ENCODE measurements at regions not wholly inside any gene's neighbourhood (a gene's known extent, or its start where the extent isn't known, plus 50 kb on each side); places are given as distances from the start of the nearest gene placed in this dataset.

DNA sequence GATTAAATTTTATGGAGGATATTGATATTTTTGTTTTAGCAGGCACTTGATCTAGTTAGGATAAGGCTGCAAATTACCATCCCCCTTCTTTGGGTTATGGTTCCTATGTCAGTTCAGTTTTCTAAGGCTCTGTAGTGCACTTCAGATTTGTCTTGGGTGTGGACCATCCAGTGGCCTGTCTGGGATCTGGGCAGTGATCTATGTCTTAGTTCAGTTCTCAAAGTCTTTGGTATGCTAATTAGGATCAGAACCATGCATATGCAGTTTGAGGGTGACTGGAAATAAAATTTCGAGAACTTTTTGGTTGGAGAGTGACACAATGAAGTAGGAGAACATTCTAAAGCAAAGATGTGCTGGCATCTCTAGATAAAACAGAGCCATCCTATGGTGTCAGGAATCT is 388.2 kb downstream of the MID1IP1 start:
- no peak for DNase-seq

DNA sequence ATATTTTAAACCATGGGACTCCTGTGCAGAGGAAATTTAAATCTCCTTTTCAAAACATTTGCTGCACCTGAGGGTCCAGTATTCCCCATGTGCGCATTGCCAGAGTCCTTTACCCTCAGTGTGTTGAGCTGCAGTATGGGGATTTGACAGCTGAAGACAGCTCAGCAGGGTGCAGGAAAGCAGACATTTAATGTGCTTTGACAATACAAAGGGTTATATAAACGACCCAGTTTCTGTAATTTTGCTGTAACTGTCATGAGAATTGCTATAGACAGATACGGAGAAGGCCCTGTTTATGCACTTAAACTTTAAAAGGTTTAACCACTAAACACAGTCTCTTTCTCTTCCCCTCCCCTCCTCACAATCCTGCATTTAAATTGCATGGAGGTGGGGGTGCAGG is 393.4 kb downstream of the MID1IP1 start:
- DNase-seq: no peak

DNA sequence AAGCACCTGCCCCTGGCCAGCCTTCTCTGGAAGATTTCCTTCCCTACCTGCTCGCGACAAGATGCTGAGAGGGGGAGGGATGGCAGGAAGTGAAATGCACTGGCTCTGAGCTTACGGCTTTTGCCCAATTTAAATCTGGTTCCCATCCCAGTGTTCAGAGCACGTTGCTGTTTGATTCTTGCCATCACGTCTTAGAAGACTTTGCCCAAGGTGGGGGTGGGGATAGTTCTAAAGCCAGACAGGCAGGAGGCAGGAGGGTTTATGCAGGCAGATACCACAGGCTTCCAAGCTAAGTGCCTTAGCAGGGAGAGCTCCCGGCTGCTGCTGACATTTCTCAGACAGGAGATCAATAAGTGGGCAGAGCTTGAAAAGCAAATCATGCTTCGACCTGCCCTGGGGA is 393.9 kb downstream of the MID1IP1 start:
- DNase-seq: no peak

DNA sequence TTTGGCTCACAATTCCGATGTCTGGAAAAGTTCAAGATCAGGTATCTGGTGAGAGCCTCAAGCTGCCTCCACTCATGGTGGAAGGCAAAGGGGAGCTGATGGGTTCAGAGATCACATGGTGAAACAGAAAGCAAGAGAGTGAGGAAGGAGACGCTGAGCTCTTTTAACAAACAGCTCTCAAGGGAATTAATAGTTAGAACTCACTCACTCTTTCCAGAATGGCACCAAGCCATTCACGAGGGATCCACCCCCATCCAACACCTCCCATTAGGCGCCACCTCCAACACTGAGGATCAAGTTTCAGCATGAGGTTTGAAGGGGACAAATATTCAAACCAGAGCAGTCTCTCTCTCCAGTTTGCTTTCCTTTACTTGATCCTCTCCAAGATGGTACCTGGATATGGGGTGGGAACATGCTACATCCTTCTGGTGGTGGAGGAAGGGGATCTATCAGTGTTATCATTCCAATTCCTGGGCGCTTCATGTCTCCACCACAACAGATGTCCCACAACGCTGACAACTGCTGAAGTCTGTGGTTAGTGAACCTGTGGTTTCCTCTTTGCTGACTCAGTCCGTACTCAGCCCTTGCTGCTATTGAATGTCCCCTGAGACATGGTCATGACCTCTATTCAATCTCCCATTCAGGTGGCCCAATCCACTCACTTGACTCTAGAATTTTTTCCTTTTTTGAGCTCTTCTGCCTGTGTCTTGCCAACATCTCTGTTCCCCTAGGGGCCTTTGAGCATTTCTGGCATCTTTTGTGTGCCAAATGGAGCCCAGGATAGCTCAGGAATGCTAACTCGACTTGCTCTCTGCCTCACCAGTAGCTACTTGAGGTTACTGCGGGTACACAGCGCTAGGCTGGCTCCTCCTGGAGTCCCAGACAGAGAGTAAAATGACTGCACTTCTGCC is 395.2 kb downstream of the MID1IP1 start:
- peak; percentile 26 for DNase-seq

DNA sequence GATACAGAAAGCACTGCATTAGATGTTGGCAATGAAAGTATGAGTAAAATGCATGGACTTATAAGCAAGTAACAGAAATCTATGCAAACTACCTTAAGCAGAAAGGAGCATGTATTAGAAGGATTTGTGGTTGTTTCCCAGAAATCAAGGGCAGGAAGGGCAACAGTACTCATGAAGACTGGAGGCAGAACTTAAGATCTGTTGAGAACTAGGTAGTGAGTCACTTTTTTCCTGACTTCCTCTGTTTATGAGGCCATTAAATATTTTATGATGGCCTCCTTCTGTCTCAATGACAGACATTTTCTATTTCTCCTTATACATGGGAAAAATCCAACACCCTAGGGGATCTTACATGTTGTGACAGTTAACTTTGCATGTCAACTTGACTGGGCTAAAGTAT is 398.2 kb downstream of the MID1IP1 start:
- DNase-seq: no peak

DNA sequence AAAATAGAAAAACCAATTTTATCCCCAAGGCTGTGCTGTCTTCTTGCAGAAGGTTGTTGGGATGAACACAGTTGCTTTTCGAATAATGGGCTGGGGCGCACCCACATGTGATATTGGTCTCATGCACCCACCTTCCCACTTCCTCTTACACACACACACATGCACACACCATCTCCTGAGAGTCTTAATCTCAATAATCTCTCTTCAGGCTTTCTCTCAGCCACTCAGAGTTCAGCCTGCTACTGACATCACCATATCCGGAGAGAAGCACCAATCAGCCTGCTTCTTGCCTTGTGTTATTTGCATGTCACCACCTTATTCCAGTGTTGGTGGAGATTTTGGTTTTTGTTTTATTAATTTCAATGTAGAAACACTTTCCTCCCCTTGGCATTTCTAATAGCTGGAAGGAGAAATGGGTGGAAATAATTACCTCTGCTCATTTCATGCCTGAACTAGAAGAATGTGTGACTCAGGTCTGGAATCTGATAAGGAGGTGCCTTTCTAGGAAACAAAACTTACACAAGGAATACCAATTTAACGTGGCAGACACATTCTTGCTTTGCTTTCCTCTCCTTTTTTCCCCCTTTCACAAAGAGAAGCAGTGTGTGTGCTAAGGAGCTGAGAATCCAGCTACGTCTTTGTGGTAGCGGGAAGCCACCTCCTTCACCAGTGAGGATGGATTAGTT is 400.2 kb downstream of the MID1IP1 start:
- DNase-seq: no peak

DNA sequence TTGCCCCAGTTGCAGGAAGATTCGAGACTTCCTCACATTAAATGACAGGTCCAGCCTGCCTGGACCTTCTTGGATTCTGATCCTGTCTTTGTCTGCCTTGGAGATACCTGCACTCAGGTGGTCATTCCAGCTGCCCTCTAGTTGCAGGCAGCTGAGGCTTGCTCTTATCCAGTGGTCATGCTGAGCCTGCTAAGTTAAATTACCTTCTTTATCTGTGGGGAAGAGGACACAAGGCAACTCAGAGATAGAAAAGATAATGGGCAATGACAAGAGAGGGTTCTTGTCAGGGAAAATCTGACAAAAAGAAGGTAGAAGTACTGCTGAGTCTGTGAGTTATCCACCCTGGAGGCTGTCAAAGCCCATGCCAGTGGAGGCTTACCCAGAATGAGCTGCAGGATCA is 401.4 kb downstream of the MID1IP1 start:
- DNase-seq: no peak

DNA sequence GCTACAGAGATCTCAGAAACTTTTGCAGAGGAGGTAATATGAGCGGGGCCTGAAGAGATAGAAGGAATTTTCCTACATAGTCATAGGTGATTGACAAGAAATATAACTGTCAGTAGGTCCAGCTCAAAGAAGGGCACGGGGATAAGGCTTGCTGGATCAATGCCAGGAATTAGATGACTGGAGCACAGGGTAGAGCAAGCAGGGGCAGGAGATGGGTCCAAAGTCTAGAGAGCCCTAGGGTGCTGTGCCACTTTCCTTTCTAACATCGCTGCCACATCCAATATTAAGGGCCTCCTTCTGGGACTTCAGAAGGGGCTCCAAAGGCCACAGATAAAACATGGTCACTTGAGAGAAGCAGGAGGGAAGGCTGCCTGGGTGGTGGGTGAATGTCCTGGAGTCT is 402.2 kb downstream of the MID1IP1 start:
- DNase-seq: no peak

DNA sequence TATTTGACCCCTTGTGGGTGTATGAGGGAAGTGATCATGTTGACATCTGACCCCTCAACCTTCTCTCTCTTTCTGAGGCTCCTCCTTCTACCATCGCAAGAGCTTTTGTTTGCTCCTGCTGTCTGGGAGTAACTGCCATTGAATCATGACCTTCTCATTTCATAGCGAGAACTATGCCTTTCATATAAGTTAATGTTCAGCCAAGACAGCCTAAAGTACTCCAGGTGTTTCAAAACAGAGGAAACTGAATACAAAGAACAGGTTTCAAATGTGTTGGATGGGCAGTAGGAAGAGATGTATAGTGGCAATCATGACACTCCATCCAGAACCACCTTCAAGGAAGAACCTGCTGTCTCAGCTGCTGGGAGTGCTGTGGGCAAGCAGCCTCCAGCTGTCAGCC is 403.1 kb downstream of the MID1IP1 start:
- DNase-seq: no peak

DNA sequence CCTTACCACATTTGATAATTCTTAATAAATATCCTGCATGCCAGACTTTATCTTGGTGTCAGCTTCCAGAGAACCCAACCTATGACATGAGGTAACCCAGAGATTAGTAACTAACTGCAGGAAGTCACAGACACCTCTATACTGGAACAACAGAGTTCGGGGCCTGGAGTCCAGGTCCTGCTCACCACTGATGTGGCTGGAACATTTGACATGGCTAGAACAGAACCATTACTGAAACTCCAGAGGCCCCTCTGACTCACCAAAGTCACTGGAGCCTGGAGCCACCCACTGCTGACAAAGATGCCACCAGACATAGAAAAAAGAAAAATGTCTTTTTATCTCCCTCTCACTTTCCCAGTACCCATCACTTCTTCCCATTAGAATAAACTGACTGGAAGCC is 403.7 kb downstream of the MID1IP1 start:
- DNase-seq: no peak

DNA sequence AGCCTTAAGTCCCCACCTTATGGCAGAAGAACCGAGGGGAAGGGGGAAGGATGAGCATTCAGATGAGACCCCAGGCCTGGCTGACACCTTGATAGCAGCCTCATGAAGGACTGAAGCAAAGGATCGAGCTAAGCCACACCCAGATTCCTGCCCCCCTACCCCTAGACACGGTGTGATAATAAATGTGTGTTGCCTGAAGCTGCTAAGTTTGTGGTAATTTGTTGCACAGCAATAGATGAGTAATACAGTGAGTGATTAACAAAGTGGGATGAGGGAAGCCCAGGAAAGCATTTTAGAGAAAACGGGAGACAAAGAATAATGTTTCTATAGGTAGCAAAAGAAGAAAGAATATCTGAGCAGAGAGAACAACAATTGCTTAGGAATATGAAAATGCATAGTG is 404.2 kb downstream of the MID1IP1 start:
- DNase-seq: no peak

DNA sequence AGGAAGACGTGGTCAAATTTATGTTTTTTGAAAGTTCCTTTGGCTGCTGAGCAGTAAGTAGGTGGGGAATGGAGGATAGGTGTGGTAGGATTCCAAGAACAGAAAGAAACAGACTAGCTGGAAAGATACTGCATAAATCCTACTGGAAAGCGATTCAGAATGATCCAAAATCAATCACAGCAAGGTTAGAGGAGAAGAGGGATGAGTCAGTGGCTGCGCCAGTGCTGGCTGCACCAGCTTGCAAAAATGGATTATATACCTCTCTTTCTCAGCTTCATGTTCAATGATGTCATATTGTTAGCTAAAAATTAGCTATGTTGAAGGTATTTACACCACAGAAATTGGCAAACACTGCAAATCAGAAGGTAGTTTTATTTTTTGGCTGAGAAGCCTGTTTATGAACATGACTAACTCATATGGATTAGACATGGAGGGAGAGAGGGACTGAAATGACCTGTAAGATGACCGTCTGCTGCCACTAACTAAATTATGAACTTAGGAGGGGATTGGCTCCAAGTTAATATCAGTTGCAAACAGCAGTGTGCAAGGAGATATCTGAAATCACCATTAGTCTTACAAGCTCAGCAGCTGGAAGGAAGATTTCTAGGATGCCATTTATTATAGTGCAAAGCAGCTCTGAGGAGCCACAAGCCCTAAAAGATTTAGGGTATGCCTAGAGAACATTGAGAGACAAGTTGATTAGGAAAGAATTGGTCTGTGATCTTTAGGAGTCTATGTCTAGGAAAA is 405.3 kb downstream of the MID1IP1 start:
- no peak for DNase-seq

DNA sequence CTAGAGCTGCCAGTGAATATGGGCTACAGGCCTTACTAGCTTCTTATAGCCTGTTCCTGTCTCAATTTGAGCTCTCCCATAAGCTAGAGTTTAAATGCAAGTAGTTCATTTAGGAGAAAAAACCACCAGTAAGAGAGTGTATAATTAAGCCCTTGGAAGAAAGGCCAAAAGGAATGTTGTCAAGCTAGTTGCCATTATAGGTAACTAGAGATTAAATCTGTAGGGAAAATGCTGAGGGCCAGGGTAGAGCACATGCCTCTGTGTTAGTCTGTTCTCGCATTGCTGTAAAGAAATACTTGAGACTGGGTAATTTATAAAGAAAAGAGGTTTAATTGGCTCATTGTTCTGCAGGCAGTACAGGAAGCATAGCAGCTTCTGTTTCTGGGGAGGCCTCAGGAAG is 410.2 kb downstream of the MID1IP1 start:
- DNase-seq: no peak

DNA sequence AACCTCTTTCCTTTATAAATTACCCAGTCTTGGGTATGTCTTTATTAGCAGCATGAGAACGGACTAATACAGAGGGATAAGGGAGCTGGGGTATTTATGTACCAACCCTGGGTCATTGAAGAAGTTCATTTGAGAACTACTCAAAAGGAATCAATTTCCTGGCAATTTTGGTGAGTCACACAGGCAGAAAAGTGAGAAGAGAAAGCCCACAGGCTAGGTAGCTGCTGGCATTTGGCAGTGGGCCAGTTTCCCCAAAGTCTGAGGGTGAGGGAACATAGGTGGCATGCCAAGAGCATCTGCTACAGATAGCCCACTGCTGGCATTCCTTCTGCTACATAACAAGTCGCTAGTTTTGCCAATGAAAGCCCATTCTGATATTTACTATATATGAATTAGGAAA is 411.2 kb downstream of the MID1IP1 start:
- peak; percentile 4 for DNase-seq

DNA sequence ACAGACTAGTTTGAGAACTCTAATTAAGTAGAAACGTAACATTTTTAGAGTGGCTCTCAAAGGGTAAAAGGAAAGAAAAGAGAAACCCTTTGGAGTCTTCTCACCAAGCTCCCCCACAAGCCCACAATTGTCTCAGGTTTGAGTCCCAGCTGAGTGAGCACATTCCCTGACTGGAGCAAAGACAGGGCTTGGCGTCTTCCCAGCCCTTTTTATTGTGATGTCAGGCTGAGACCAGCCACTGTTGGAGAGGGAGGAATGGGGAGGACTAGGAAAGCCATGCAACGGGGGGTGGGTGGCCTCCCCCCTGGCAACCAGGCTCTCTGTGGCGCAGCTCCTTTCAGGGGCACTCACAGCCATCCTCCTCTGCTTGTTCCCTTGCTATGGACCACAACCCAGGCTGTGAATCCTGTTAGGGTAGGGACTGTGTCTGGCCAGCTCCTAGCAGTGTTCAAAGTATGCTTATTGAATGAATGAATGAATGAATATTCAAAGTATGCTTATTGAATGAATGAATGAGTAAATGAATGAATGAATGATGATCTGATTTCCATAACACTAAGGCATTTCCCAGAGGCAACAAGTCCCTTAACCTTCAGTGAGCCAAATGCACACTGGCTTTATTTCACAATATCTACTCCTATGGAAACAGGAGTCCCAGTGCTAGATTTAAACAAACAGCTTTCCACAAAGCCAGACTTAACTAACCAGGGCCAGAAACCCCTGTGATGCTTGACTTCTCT is 413.3 kb downstream of the MID1IP1 start:
- DNase-seq: no peak

DNA sequence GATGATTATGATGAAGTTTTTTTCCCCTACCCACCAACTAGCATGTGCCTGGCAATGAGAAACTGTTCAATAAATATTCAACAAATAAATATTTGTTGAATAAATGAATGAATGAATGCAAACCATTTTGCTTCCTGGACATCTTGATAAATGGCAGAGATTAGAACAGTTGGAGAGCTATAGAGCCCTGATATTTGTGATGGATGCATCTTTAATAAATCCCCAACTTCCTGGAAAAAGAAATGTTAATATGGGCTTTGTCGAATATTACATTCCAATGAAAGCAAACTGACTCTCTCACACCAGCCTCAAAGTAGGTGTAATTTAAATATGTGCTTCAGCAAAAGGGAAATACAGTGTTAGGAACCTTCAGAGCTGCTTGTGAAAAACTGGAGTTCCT is 419.7 kb downstream of the MID1IP1 start:
- no peak for DNase-seq

DNA sequence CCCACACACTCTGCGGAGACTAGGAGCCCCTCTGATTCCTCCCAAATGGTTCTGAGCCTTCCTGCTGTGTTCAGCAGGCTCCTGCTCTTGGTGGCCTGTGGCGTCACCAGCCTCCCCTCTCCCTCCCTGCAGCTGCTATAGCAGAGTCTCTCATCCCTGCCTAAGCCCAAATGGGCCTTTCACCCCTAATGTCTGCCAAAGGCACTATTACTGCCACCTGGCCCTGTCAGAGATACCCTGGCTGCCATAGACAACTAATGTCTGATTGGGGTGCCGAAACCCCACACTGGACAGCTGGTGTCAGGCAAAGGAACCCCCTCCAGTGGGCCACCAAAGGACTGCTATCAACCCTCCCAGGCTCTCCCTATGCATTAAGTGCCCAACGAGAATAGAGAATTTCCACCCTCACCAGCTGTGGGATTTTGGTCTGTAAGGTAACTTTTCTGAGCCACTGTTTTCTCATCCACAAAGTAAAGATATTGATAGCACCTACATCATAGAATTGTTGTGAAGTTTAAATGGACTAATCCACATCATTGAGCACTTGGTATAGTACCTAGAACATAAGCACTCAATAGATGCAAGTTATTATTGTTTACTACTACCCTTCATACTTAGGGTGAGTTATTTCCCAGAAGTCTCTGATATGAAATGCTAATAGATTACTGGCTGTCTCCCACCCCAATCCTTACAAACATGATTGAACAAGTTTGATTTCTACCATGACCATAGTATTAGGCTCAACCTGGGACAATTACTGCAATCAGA is 421.3 kb downstream of the MID1IP1 start:
- no peak for DNase-seq

DNA sequence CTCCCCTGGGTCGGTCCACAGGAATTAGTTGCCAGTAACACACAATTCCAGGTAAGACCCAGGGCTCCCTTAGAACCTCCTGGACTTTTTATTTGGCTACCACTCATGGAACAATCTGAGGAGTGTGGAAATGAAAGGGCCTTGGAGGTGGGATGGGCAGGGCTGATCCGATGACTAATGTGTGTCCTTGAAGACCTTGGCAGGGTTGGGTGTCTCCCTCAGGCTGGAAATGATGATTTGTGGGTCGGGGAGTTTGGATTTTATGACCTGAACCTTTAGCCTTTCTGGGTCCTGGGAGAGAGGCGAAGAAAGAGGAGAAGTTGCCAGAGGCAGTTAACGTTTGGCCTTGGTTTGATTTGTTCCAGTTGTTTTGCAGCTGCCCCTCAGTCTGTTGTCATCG is 425.0 kb downstream of the MID1IP1 start:
- no peak for DNase-seq

DNA sequence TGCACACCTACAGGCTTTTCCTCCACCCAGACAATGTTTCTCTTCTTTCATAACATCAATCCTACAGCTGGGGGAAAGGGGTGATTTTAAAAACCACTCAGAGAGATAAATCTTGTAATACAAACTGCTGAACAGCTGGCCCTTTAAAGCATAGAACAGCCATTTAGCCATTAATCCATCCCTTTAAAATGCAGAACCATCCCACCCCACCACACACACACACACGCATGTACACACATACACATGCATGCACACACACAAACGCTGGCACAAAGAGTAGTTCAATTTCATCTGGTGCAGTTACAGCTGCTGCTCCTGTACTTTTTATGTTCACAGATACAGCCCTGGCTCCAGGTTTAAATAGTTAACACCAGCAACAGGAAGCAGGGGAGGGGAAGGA is 426.1 kb downstream of the MID1IP1 start:
- DNase-seq: no peak

DNA sequence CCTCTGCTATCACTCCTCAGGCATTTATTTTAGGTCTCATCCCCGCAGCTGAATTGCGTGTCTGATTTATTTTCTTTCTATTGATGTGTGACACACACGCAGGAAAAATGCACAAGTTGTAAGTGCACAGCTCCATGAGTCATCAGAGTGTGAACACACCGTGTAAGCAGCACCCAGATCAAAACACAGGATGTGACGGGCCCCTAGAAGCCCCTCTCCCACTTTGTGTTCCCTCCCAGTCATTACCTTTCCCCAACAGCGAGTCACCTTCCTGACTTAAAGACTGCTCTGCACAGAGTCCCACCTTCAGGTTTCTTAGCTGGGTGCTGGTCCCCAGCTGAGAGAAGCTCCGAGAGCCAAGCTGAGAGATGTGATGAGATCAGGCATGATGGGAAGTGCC is 436.7 kb downstream of the MID1IP1 start:
- DNase-seq: no peak

DNA sequence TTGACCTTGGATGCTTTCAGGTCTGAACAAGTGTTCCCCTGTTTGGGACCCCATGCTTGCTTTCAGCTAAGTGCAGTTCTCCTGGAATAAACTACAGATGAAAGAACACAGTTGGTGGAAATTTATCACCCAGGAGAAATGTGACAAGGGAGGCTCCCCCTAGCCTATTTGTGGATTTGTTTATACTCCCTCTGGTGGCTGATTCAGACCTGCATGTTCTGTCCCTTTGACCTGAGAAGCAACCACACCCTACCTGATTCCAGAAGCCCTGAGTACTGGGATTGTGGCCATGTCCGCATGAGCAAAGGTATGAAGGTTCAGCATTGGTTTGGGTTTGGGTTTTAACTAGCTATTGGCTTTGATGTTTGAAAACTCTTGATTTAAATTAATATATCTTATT is 440.9 kb downstream of the MID1IP1 start:
- DNase-seq: peak; percentile 36

DNA sequence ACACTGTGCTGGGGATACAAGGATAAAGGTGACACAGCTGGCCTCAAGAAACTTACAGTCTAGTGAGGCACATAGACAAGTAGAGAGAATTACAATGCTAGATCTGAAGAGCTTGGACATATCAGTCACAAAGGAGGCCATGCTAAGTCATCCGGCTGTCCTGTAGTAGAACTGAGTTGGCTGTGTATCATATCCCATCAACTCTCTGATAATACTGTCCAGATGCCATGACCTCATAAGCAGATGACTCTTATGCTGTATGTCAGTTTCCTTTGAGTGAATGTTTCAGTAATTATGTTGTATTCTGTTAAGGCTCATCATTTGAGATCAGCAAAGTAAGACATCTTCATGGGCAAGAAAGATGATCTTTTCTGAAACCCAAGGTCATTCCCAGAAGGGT is 442.9 kb downstream of the MID1IP1 start:
- no peak for DNase-seq

Data from NCI-H345 (cell line).